ENCODE measurements at regions not wholly inside any gene's neighbourhood (a gene's known extent, or its start where the extent isn't known, plus 50 kb on each side); places are given as distances from the start of the nearest gene placed in this dataset.

DNA sequence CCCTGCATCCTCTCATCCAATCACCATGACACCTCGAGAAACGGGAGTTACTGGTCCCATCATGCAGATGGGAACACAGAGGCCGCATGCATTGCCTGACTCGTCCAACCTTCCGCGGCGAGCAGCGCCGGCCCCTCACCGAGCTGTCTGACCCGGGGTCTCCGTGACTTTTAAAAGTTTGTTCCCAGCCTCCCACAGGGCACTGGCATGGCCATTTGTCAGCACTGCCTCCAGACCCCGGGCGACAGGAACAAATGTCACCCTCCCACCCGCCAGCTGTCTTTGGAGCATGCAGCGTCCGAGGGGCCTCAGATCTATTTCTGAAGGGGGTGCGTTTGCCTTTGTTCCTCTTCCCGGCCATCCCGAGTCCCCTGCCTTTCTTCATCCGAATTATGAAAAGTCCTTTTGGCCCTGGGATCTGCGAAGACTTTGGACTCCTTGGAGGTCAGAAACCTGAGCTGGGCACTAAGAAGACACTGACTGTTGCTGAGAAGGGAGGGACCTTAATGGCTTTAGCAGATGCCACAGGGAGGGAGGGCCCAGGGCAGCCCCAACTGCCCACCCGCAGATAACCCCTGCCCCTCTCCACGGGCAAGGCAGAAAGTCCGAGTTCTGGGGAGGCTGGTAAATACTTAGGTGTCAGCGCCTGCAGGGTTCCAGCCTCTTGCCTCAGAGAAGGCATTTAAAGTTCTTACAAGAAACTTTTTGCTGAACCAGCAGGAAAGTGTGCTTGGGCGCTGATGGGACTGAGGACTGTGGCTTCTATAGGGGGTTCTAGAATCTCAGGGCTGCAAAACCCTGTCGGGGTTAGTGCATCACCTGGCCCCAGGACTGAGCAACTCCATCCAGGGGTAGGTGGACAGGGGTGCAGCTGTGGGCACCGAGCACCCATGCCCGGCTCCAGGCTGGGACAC is 348.1 kb downstream of the FOXL1 start:
- no peak overlapping the region for H3K4me3 ChIP-seq (ENCODE audit: low read depth, low read length)
- no peak for TF ChIP-seq CTCF (IDR thresholded peaks at IDR 0.05; ENCODE audit: insufficient read depth, low read length, missing control alignments)
- DNase-seq (ENCODE audit: low read depth, low spot score), result no peak
- CTCF ChIA-PET, result interaction anchor here (2.0 kb wide), 1 partner anchor 363 kb away, joined by 8 read pairs; no protein-coding TSS in a partner anchor
- POLR2A ChIA-PET, result interaction anchor here (0.9 to 2.3 kb wide), 2 partner anchors 26 to 355 kb away, joined by 4 to 17 read pairs; no protein-coding TSS in a partner anchor

GRCh38 chr16:86927699-86928098 is 349.4 kb downstream of the FOXL1 start:
- no peak overlapping the region for H3K4me3 ChIP-seq (ENCODE audit: low read depth, low read length)
- POLR2A ChIA-PET, result no interaction called here
- no peak for TF ChIP-seq CTCF (IDR thresholded peaks at IDR 0.05; ENCODE audit: insufficient read depth, low read length, missing control alignments)
- DNase-seq (ENCODE audit: low read depth, low spot score), result no peak
- CTCF ChIA-PET, result no interaction called here

- POLR2A ChIA-PET, result interaction anchor here (1.1 to 1.2 kb wide), 2 partner anchors 23 to 358 kb away, joined by 3 read pairs; no protein-coding TSS in a partner anchor
- DNase-seq (ENCODE audit: low read depth, low spot score), result no peak
- no peak for TF ChIP-seq CTCF (IDR thresholded peaks at IDR 0.05; ENCODE audit: insufficient read depth, low read length, missing control alignments)
- no peak overlapping the region for H3K4me3 ChIP-seq (ENCODE audit: low read depth, low read length)
- CTCF ChIA-PET, result interaction anchor here (0.8 kb wide), 1 partner anchor 364 kb away, joined by 3 read pairs; no protein-coding TSS in a partner anchor
These were observed 350.2 kb downstream of the FOXL1 start for GRCh38 chr16:86928523-86929011.

DNA sequence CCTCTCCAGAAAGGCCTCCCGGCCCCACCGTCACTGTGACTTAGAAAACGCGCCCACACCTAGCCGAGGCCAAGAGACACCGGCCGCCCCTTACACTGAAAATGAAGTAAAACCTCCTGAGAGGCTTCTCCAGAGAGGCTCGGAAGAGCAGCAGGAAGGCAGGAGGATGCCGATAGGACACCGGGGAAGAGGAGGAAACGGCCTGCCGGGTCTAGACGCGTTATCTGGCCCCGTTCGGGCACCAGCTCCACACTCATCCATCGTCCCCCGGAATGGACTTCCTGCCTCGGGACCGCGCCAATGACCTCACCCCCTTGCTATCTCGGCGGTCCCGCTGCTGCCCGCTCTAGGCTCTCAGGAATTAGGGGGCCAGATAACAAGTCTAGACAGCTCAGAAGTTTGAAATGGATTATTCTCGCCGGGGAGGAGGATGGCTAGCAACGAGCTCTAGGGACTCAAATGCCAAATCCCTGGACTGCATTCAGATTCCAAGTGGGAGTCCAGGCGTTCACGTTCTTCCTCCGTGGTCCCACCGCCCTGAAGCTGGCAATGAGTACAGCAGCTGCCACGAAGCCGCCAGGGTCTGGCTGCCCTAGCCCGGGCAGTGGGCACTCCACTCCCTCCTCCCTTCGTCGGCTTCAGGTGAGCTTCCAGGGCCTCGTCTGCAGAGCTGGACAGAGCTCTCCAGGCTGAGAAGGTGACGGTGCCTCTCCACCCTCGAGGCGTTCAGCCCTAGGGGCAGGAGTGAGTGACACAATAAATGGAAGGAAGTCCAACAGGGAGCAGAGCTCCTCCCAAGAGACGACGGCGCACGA is 350.9 kb downstream of the FOXL1 start:
- DNase-seq (ENCODE audit: low read depth, low spot score), result no peak
- POLR2A ChIA-PET, result interaction anchor here (1.1 to 1.2 kb wide), 2 partner anchors 22 to 358 kb away, joined by 3 read pairs; no protein-coding TSS in a partner anchor
- no peak for TF ChIP-seq CTCF (IDR thresholded peaks at IDR 0.05; ENCODE audit: insufficient read depth, low read length, missing control alignments)

GRCh38 chr16:86930001-86930400 is 351.7 kb downstream of the FOXL1 start:
- no peak overlapping the region for H3K4me3 ChIP-seq (ENCODE audit: low read depth, low read length)
- no peak for TF ChIP-seq CTCF (IDR thresholded peaks at IDR 0.05; ENCODE audit: insufficient read depth, low read length, missing control alignments)
- ChIA-PET CTCF (no interaction called here), POLR2A (interaction anchor here (1.1 to 1.2 kb wide), 2 partner anchors 22 to 359 kb away, joined by 3 read pairs; no protein-coding TSS in a partner anchor)
- no peak for DNase-seq (ENCODE audit: low read depth, low spot score)

More for the DNA sequence above, 350.9 kb downstream of the FOXL1 start:
- CTCF ChIA-PET, result interaction anchor here (0.8 kb wide), 1 partner anchor 365 kb away, joined by 3 read pairs; no protein-coding TSS in a partner anchor
- no peak overlapping the region for H3K4me3 ChIP-seq (ENCODE audit: low read depth, low read length)
